GM23338 (cell line): ENCODE measurements at regions not wholly inside any gene's neighbourhood (a gene's known extent, or its start where the extent isn't known, plus 50 kb on each side); places are given as distances from the start of the nearest gene placed in this dataset.

ENCODE experiments used
- CREB1 ChIP-seq: fragments of 250-450 bp; sonication (Bioruptor Pico); IDR thresholded peaks from 2 replicates; pipeline ENCODE4 v1.5.0; 2020; ENCODE audit warnings: low read depth, mild to moderate bottlenecking, moderate library complexity
- CTCF ChIP-seq, 2 experiments: fragments of 200-600 bp in 1 of 2; sonication (generic) in 1 of 2; conservative IDR thresholded peaks; 2 replicates each; pipeline versions ENCODE4 v1.5.1 to v1.6.1; 2016 to 2017; ENCODE audit warnings: antibody characterized with exemption in 2 of 2, low read depth in 2 of 2, mild to moderate bottlenecking in 2 of 2, moderate library complexity in 1 of 2

GRCh38 chr1:68758666-68759209 lies 261.9 kb upstream of the DEPDC1 start:
- TF ChIP-seq CTCF (conservative IDR thresholded peaks at IDR 0.05; ENCODE audit: low read depth in 2 of 2) (peak; percentile 13 to 48; a peak in 3 of 4 replicates), CREB1 (CRISPR knock-in tag) (no peak)
